GM21576 (cell line): ENCODE measurements at regions not wholly inside any gene's neighbourhood (a gene's known extent, or its start where the extent isn't known, plus 50 kb on each side); places are given as distances from the start of the nearest gene placed in this dataset.

Experiments
- ATAC-seq: cut with Tn5 transposase; IDR thresholded peaks from one replicate; pipeline ENCODE4 v1.9.1; 2021; ENCODE audit warnings: mild to moderate bottlenecking, moderate library complexity; ENCODE audit not compliant: unreplicated experiment

DNA sequence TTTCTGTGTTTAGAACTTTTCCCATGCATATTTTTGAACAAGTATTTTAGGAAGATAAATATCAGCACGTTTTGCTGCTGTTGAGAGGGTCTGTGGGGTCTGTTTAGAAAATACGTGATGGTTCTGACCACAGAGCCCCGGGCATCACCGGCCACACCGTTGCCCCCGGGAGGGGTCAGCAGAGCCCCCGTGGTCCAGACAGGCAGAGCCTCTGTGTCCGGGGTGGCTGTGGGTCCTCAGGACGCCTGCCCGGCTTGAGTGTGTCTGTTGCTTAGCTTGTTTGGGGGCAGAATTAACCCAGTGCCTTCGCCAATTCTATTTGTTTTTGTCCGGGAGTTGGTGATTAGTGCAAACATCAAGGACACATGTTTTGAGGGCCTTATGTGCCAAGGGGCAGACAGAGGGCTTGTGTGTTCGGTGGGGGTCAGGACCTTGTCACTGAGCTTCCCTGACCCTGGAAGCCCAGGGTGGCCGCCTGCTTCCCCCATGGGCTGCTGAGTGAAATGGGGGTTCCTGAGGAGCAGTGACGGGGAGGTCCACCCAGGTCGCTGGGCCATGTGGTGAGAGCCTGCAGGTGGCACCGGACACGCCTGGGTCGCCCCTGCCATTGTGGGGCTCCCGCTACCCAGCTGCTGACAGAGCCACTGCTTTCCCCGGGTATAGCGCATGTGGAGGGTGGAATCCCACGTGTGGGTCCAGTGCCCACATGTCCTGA lies 122.2 kb downstream of the SIK1 start:
- ATAC-seq: no peak

DNA sequence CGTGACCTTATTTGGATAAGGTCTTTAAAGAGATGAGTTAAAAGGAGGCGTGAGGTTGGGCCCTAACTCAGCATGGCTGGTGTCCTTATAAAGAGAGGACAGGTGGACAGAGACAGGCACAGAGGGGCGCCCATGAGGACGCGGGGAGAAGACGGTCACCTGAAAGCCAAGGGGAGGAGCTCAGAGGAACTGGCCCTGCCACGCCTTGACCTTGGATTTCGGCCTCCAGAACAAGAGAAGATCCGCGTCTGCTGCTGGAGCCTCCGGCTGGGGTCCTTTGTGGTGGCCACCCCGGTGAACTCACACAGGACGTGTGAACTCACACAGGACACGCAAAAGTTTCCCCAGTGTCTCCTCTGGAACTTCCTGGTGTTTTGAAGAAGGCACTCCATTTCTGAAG lies 122.7 kb downstream of the SIK1 start:
- no peak for ATAC-seq

DNA sequence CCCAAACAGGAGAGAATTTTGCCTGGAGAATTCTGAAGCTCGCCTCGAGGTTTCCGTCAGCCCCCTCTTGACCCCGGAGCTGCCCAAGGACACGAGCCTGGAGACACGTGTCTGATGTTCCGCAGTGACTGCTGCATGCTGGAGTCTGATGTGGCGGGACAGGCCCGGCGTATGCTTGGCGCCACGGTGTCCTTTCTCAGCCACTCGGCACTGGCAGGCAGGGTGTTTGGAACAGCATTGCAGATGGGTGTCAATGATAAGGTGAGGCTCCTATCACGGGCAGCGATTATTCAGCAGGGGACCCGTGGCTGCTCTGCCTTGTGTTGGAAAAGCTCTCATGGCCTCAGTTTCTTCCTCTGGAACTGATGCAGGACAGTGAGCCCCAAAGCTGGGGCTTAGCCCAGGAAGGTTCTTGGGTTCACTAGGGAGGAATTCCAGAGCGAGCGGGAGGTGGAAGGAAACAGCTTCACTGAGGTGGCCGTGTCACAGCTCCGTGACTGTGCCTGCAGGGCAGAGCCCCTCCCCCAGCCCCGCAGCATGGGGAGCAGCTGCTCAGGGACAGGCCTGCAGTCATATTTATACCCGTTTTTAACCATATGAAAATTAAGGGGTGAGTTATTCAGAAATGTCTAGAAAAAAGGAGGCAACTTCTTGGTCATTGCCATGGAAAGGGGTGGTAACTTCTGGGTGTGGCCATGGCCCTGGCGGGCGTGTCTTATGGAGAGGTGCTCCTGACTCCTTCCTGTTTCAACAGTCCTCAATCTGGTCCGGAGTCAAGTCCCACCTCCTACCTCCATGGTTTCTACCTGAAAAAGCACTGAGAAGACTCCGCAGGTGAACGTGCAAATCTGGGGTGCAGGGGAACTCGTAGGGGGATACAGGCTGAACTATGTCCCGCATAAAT lies 123.4 kb downstream of the SIK1 start:
- ATAC-seq: no peak

DNA sequence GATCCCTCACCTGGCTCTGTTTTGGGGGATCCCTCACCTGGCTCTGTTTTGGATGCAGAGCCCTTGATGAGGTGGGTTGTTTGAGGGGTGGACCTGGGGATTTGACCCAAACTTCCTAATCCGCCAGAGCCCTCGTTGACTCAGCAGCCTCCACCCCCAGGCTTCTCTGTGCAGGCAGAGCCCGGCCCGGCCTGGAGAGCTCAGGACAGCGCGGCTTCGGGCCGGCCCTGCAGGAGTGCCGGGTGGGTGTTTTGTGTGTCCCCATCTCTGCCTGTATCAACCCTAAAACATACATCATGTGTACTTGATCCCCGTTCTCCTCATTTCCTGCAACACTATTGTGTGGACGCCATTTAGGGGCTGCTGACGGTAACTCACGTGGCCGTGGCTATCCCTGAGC lies 124.2 kb downstream of the SIK1 start:
- ATAC-seq: no peak

DNA sequence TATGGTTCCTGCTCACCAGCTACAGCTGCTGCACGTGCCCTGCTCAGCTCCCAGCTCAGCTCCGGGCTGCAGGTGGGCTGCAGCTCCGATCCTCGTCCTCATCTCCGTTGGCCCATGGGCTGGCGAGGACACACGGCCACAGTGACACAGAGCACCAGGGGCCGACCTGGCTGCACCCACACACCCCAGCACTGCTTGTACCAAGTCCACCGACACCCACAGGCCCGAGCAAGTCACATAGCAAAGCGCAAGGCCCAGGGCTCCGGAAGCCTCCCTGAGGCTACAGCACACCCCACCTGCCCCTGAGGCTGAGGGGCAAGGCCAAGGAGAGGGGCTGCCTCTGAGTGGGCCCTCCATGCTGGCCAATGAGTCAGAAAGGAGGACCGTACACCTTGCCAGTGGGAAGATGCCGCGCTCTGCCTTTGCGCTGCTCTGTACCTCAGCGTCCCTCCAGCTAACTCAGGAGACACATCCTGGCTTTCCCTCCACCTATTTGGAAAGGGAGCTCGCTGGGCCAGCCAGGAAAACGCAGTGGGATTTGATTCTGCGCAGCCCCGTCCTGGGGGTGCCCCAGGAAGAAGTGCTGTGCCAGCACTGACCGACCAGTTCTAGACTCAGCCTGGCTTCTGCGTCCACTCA lies 124.8 kb downstream of the SIK1 start:
- ATAC-seq: no peak

DNA sequence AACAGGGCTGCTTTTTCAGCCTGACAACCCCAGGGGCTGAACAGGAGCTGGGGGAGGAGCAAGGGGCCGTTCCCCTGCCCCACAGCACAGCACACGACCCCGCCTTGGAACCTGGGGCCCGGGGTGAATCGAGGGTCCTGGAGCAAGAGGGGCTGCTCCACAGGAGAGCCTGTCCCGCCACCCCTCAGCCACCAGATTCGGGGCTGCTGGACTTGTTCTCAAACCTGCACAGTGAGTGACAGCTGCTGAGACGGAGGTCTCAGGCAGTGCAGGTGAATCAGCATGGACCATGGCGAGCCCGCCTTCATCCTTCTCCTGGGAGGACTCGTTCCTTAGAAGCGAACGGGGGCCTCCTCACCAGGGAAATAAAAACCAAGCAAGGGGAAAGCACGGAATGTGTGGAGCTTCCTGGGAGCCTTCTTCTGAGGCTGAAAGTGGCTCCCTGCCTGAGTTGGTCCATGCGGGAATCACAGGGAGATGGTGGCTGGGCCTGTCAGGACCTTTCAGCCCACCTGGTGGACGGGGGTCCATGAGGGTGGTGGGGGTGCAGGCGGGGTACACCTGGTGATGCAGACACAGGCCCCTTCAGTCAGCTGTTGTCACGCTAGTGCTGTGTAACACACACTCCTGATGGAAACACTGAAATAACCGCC lies 125.4 kb downstream of the SIK1 start:
- no peak for ATAC-seq

DNA sequence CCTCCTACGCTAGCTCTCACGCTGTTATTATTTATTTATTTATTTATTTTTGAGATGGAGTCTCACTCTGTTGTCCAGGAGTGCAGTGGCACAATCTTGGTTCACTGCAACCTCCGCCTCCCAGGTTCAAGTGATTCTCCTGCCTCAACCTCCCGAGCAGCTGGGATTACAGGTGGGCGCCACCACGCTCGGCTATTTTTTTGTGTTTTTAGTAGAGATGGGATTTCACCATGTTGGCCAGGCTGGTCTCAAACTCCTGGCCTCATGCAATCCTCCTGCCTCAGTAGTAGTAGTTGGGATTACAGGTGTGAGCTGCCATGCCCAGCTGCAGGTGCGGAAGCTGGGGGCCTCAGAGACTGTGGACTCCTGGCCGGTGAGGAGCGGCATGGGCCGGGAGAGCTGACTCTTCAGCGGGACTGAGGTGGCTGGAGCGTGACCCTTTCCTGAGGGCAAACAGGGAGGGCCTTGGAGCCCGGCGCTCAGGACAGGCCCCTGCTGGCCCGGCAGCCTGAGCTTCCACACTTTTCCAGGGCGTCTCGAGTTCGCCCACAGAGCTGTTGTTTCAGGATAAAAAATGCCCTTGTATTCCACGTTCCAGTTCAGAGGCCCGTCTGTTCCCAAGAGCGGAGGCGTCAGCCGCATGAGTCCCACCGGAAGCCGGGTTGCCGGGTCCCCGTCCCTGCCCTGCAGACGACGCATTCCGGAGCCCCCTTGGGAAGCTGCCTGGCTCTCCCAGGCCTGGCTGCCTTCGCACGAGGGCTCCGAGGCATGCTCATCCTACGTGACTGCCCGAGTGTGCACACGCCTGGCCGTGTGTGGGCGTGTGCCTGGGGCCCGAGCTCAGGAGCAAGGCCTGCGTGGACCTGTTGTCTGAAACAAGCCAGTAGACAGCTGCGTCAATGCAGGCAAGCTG lies 126.2 kb downstream of the SIK1 start:
- no peak for ATAC-seq

DNA sequence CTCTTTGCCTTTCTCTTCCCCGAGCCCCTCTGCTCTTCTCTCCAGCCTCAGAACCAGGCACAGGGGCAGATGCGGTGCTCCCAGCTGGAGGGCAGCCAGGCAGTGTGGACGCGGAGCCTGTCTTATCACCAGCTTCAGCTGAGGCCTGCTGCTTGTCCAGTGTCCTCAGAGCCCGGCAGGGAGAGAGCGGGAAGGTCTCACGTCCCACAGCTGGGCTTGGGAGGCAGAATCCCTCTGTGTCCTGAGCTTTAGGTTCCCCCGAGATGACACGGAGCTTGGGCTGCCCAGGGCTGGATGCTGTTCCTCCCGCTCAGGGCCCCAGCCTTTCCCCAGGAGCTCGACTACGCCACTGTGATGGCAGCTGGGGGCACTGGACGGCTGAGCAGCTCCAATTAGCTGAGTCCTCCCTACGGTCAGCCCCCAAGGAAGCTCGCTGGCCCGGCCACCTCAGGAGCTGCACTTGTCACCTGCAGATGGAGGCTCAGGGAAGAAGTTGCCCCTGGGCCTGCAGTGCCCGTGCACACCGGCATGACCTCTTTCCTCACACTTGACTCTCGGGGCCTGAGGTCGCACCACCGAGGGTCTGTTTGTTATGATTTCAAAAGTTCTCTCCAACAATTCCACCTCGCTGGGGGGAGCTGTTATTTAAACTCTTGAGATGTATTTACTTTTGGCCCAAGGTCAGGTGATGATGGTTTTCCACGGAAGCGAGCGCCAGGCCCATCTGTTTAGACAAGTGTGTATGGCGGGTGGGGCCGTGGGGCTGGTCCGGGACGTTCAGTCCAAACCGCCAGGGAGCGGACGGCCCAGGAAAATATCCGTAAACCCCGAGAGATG lies 127.3 kb downstream of the SIK1 start:
- no peak for ATAC-seq

DNA sequence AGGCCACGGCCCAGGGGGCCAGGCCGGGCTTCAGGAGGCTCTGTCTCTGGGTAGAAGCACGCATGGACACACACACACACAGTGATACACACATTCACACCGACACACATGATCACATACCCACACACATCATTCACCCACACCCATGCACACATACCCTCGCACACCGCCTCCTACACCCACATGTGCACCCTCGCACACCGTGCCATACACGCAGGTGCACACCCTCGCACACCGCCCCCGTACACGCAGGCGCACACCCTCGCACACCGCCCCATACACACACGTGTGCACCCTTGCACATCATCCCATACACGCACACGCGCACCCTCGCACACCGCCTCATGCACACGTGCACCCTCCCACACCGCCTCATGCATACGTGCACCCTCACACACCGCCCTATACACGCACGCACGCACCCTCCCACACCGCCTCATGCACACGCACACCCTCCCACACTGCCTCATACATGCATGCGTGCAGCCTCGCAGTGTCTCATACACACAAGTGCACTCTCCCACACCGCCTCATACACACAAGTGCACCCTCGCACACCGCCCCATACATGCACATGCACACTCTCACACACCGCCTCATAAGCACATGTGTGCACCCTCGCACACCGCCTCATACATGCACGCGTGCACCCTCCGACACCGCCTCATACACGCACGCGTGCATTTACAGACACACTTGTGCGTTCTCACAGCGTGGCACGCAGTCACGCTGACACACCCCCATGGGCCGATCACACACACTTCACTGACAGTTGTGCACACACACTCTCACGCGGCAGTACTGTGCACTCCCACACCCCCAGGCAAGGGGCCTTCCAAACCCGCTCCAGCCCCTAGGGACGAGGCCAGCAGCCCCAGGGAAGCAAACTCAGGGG lies 128.1 kb downstream of the SIK1 start:
- ATAC-seq: no peak

DNA sequence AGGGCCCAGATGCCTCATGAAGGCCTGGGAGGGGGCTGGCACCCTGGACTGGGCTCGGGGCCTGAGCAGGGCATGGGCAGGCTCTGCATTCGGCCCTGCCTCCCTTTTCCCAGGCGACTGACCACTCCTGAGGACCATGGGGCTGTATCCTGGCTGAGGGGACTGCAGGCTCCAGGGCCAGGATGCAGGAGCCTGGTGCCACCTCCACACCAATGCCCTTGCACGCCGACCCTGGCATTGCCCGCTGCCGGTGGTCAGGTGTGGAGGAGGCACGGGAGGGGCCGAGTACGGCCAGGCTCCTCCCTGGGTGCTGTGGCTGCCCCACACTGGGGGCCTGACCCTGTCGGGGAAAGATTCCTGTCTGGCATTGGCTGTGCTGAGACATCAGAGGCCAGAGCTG lies 128.9 kb downstream of the SIK1 start:
- ATAC-seq: no peak

DNA sequence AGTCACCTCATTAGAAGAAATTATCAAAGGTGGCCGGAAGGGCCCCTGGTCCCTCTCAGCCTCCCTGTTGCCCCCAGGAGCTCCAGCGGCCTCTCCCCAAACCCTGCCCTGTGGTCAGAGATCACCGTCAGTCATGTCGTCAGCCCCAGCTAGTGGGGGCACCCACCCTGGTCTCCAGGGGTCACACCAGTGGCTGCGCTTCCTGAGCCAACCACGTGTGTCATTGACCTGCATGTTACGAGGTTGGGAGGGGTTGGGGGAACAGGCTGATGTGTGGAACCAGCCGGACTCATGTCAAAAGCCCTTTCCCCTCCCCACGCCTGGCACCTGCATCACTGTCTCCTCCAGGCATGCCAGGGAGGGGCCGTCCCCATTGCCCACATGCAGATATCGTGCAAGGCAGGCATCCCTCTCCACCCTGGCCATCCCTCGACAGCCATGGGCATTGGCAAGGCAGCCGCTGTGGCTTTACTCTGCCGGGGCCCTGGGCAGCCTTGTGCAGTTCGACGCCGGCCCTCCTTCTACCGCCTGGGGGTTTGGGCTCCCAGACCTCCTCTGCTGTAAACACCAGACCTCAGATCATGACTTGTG lies 128.7 kb downstream of the CRYAA start:
- ATAC-seq: no peak

DNA sequence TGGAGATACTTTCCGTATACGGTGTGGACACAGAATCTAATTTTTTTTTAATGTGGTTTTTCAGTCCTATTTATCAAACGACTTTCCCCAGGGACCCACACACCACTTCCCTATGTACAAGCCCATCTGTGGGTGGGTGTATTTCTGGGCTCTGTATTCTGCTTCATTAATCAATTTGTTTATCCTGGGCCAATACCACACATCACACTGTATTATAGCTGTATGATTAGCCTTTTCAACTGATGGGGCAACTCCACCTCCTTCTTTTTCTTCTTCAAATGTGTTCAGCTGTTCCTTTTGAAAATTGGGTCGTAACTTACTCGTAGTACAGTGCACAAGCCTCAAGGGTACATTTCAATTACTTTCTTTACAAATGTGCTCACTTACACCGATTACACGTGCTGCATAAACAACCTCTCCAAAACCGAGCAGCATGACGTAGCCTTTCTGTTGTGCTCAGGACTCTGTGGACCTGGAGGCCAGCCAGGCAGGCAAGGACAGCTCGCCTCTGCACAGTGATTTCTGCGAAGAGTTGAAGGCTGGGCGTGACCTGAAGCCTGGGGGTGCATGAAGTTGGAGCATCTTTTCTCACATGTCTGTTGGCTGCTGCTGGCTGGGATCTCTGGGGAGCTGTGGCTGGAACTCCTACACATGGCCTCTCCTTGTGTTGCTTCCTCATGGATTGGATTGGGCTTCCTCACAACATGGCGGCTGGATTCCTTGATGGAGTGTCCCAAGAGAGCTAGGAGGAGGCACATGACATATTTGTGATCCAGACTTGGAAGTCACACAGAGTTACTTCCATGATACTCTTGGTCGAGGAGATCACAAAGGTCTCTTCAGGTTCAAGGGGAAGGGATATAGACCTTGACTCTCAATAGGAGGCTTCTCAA lies 126.5 kb downstream of the CRYAA start:
- ATAC-seq: no peak

DNA sequence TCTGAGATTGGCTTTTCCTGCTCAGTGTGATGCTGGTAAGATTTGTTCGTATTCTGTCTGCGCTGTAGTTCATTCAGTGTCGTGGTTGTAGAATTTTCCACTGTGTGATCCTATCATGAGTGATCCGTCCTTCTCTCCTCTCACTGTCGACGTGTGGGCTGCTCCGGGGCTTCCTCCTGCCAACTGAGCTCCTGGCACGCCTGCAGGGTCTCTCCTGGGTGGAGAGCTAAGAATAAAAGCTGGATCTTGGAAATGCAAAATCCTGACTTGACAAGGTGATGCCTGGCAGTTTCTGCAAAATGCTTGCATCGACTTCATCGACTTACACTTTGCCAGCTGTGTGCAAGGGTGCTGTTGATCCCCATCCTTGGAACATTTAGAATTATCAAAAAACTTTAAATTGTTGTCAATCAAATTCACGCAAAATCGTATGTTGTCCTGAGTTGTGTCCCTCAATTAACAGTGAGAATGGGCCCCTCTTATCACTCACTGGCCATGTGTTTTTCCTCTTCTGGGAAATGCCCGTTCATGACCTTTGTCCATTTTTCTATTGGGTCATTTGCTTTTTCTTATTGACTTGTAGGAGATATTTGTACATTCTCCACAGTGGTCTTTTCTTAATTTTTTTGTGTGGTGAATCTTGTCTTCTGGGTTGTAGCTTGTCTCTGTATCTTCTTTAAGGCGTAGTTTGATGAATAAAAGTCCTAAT lies 125.5 kb downstream of the CRYAA start:
- no peak for ATAC-seq

DNA sequence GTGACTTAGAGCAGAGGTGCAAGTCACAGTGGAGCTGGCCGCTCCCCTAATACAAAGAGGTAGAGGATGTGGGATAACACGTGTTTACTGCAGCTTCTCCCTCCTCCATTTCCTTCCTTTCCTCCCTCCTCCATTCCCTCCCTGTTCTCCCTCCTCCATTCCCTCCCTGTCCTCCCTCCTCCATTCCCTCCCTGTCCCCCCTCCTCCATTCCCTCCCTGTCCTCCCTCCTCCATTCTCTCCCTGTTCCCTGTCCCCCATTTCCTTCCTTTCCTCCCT lies 124.0 kb downstream of the CRYAA start:
- no peak for ATAC-seq

DNA sequence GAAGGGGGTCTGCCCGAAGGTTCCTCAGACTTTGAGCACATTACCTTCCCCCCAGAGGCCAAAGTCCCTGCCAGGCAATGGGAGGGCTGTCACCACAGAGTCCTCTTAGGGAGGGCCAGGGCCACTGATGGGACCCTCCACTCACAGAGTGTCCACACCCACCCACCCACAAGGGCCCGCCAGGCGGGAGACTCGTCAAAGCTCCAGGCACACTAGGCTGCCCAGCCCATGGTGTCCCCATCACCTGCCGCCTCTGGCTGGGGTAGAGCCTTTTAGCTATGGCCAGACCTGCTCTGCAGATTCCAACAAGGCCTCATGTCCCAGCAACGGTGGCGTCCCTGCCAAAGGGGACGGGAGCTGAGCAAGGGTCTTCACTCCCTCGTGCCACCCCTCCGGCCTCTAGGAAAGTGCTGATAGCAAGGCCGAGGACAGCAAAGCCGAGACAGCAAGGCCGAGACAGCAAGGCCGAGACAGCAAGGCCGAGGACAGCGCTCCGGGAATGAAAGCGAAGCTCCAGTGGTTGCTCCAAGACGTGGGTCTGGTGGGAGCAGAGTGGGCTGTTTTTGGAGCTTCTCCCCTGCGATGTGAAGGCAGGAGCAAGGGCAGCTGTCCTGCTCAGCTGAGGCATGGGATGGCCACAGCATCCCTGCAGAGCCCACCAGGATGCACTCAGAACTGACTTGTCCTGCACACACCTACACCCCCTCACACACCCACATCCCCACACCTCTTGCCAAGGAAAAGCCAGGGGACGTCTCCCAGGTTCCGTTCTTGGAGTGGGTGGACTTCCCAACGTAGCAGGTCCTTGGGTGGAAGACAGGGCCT lies 123.4 kb downstream of the CRYAA start:
- no peak for ATAC-seq
